OCI-LY3 (cell line): ENCODE measurements at regions not wholly inside any gene's neighbourhood (a gene's known extent, or its start where the extent isn't known, plus 50 kb on each side); places are given as distances from the start of the nearest gene placed in this dataset.

Experiments
- H2AFZ ChIP-seq: fragments of 200-600, 300-600 bp; shearing (Covaris generic); 2 replicates; pipeline ENCODE4 v1.6.0; 2014; ENCODE audit warnings: antibody characterized with exemption, low read depth, low read length
- H3K27ac ChIP-seq: fragments of 200-600, 300-600 bp; sonication (generic); 2 replicates; pipeline ENCODE4 v1.5.1; 2014; ENCODE audit warnings: mild to moderate bottlenecking, low read length, moderate library complexity, mixed read lengths
- H3K27me3 ChIP-seq: fragments of 200-600, 300-600 bp; sonication (generic); 2 replicates; pipeline ENCODE4 v1.6.1; 2014; ENCODE audit warnings: low read depth, low read length, mixed read lengths
- H3K36me3 ChIP-seq: fragments of 200-600, 300-600 bp; sonication (generic); replicated peaks from 2 replicates; pipeline ENCODE3; 2014; ENCODE audit warnings: low read depth, low read length, mixed read lengths
- H3K4me1 ChIP-seq: fragments of 300-600, 200-600 bp; sonication (generic); 2 replicates; pipeline ENCODE4 v1.6.1; 2014; ENCODE audit warnings: low read length, mixed read lengths
- H3K4me2 ChIP-seq: fragments of 200-600, 300-600 bp; sonication (generic); 2 replicates; pipeline ENCODE4 v1.6.1; 2014; ENCODE audit warnings: low read length, mixed read lengths
- H3K4me3 ChIP-seq: fragments of 300-600, 200-600 bp; sonication (generic); 2 replicates; pipeline ENCODE4 v1.5.1; 2014; ENCODE audit warnings: antibody characterized with exemption, mild to moderate bottlenecking, low read length, moderate library complexity
- H3K79me2 ChIP-seq: fragments of 300-600, 200-600 bp; shearing (Covaris generic); 2 replicates; pipeline ENCODE4 v1.6.1; 2014; ENCODE audit warnings: mild to moderate bottlenecking, low read length, mixed read lengths
- H3K9ac ChIP-seq: fragments of 300-600, 200-600 bp; shearing (Covaris generic); 2 replicates; pipeline ENCODE4 v1.6.0; 2014; ENCODE audit warnings: mild to moderate bottlenecking, low read length, moderate library complexity
- H3K9me3 ChIP-seq: fragments of 200-600, 300-600 bp; shearing (Covaris generic); 2 replicates; pipeline ENCODE4 v1.6.1; 2014; ENCODE audit warnings: low read length, mixed read lengths; ENCODE audit not compliant: insufficient read depth
- H4K20me1 ChIP-seq: fragments of 200-600, 300-600 bp; sonication (generic); 2 replicates; pipeline ENCODE4 v1.6.1; 2016; ENCODE audit warnings: low read length, mixed read lengths; ENCODE audit not compliant: insufficient read depth
- EZH2phosphoT487 ChIP-seq: fragments of 200-600 bp; shearing (Covaris generic); IDR thresholded peaks from 2 replicates; pipeline ENCODE4 v1.6.1; 2018; ENCODE audit warnings: antibody characterized with exemption, mixed run types, low read depth
- TF ChIP-seq, protein P1 (sequence below): fragments of 200-600, 300-600 bp; sonication (generic); IDR thresholded peaks from 2 replicates; pipeline ENCODE4 v1.5.1; 2014; ENCODE audit warnings: antibody characterized with exemption, low read length, low read depth

DNA sequence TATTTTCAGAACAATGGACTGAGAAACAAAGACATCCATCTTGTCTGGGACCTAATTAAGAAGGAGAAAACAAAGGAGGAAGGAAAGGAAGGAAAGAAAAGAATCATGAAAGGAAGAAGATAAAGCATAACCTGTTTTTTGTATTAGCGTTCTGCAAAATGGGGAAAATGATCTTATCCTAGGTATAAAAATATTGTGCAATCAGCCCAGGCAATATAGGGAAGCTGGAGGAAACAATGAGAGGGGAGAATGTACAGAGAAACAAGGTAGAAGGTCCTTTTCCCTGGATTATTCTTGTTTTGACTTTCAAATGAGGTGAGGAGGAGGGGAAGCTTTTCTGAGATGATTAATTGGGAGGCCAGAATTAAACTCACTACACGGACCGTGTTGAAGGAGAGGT, 177.9 kb downstream of the COX7C start:
- Histone ChIP-seq H3K9ac (no peak overlapping the region), H3K36me3 (no peaks in the 10 kb centered on the region), H3K27me3 (no peaks in the 10 kb centered on the region), H3K79me2 (no peaks in the 10 kb centered on the region), H3K9me3 (no peaks in the 10 kb centered on the region), H3K4me2 (no peak overlapping the region), H3K27ac (no peak overlapping the region), H3K4me1 (no peaks in the 10 kb centered on the region), H2AFZ (no peak overlapping the region), H4K20me1 (no peaks in the 10 kb centered on the region), H3K4me3 (no peak overlapping the region)
- TF ChIP-seq, protein P1, sequence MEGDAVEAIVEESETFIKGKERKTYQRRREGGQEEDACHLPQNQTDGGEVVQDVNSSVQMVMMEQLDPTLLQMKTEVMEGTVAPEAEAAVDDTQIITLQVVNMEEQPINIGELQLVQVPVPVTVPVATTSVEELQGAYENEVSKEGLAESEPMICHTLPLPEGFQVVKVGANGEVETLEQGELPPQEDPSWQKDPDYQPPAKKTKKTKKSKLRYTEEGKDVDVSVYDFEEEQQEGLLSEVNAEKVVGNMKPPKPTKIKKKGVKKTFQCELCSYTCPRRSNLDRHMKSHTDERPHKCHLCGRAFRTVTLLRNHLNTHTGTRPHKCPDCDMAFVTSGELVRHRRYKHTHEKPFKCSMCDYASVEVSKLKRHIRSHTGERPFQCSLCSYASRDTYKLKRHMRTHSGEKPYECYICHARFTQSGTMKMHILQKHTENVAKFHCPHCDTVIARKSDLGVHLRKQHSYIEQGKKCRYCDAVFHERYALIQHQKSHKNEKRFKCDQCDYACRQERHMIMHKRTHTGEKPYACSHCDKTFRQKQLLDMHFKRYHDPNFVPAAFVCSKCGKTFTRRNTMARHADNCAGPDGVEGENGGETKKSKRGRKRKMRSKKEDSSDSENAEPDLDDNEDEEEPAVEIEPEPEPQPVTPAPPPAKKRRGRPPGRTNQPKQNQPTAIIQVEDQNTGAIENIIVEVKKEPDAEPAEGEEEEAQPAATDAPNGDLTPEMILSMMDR: no peak
- no peak for TF ChIP-seq EZH2phosphoT487

DNA sequence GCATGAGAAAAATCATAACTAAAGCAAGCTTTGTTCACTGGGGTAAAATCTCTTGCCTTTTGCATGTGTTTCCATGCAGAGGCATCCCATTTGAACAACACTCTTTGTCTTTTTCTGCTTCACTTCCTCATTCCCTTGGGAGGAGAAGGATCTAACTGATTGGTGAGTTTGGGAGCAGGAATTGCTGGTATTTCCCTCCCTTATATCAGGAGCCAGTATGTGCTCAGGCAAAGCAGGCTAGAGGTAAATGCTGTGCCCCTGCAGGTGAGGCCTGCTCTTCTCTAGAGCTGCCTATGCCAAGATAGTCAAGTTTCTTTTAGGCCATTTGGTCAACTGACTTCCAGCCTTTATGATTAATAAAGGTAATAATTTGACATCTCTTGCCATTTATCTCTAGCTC, 179.9 kb downstream of the COX7C start:
- no peak overlapping the region for H3K27ac ChIP-seq
- H4K20me1 ChIP-seq: no peaks in the 10 kb centered on the region
- TF ChIP-seq EZH2phosphoT487: no peak
- TF ChIP-seq, protein P1: no peak
- H2AFZ ChIP-seq: no peak overlapping the region
- no peak overlapping the region for H3K9ac ChIP-seq
- H3K27me3 ChIP-seq: no peaks in the 10 kb centered on the region
- no peaks in the 10 kb centered on the region for H3K79me2 ChIP-seq
- H3K9me3 ChIP-seq: no peaks in the 10 kb centered on the region
- no peak overlapping the region for H3K4me3 ChIP-seq
- H3K36me3 ChIP-seq: no peaks in the 10 kb centered on the region
- no peaks in the 10 kb centered on the region for H3K4me1 ChIP-seq
- no peak overlapping the region for H3K4me2 ChIP-seq

DNA sequence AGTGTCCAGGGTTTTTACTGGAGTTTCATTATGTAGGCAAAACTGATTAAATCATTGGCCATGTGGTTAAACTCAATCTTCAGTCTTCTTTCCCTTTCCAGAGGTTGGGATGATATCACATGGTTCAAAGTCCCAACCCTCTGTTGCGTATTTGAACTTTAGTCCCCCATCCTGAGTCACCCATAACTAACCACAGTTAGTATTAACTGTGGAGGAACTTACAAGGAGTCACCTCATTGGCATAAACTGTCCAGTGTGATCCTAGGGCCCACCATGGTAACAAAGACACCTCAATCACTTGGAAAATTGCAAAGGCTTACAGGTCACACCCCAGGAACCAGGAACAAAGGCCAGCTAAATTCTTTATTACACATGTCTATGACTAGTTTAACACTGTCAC, 188.5 kb downstream of the COX7C start:
- H3K79me2 ChIP-seq: no peaks in the 10 kb centered on the region
- no peak overlapping the region for H3K27ac ChIP-seq
- no peak overlapping the region for H3K4me2 ChIP-seq
- no peak overlapping the region for H3K9ac ChIP-seq
- TF ChIP-seq, protein P1: no peak
- no peak for TF ChIP-seq EZH2phosphoT487
- no peak overlapping the region for H2AFZ ChIP-seq
- H3K27me3 ChIP-seq: no peaks in the 10 kb centered on the region
- H3K4me3 ChIP-seq: no peak overlapping the region
- no peaks in the 10 kb centered on the region for H3K36me3 ChIP-seq
- no peaks in the 10 kb centered on the region for H3K9me3 ChIP-seq
- no peaks in the 10 kb centered on the region for H4K20me1 ChIP-seq
- no peaks in the 10 kb centered on the region for H3K4me1 ChIP-seq

DNA sequence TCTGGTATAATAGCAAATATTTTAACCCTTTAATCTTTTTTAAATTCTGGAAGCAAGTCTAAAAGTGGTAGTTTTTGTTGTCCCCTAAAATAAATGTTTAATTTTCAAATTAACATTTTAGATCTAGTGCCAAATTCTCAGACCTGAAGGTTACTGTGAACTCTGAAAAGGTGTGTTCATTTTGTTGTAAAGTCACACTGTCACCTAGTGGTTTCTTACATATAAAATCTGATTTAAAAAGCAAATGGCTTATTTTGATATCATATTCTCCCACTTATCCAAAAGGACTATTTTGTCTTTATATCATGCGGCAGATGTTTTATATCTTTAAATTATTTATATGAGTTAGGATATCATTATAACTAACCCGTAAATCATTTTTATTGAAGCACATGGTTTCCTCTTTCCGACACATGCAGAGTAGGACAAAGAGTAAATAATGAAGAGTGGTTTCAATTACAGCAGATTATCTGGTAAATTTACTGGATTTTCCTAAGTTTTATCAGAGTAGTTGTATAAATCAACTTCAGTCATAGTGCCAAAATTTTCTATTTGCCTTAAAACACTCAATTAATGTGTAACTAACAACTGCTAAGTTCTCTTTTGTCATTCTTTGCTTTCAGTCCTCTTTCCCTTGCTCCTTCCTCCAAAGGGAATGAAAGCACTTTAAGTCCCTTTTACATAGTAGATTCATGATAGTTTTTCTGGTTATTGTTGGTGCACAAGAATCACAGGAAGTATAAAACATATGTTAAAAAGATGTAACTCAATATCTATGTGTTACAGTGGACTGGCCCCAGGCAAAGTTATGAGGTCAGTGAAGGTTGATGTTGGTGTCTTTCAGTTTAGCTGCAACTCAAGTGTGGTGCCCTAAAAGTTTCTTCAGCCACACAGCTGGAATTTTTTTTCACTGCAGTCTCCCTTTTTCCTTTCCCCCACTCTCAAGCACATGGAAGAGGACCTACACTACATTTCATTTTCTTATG, 189.6 kb downstream of the COX7C start:
- TF ChIP-seq, protein P1: no peak; the same call in 1 of the 2 replicates
- no peak for TF ChIP-seq EZH2phosphoT487
- Histone ChIP-seq H3K27ac (no peak overlapping the region), H3K79me2 (no peaks in the 10 kb centered on the region), H3K36me3 (no peaks in the 10 kb centered on the region), H3K4me3 (no peak overlapping the region), H2AFZ (no peak overlapping the region), H3K9ac (no peak overlapping the region), H3K9me3 (no peaks in the 10 kb centered on the region), H3K4me2 (no peak overlapping the region), H3K27me3 (no peaks in the 10 kb centered on the region), H4K20me1 (no peaks in the 10 kb centered on the region), H3K4me1 (no peaks in the 10 kb centered on the region)
